A549 (cell line): ENCODE measurements at regions not wholly inside any gene's neighbourhood (a gene's known extent, or its start where the extent isn't known, plus 50 kb on each side); places are given as distances from the start of the nearest gene placed in this dataset.

Source experiments
- ATAC-seq, 2 experiments: fragments of 200-7000 bp in 1 of 2; fragments of >200 bp in 1 of 2; cut with Nextera tagmentation in 1 of 2; cut with Tn5 transposase in 1 of 2; 3 replicates each; pipeline versions ENCODE4 v1.8.0 to v1.9.1; 2018 to 2020; ENCODE audit warnings: mild to moderate bottlenecking in 1 of 2, moderate library complexity in 1 of 2
- CTCF ChIA-PET: fragments of 300-600 bp; sonication (Branson Sonifier 250); formaldehyde crosslinking; extraction: SDS; loops from one replicate; lab custom pipeline; 2021; ENCODE audit warnings: antibody characterized with exemption, inconsistent platforms; lab: Yijun Ruan, JAX
- POLR2A ChIA-PET: fragments of 350-600 bp; formaldehyde crosslinking; extraction: SDS; loops from one replicate; lab custom pipeline; 2021; ENCODE audit warnings: antibody characterized with exemption, inconsistent platforms; lab: Yijun Ruan, JAX
- DNase-seq, 2 experiments: peaks; one replicate each; pipeline versions ENCODE4 v3.0.0 to v3.0.0-alpha.2; 2011 to 2016; ENCODE audit warnings: low read depth in 1 of 2, low spot score in 1 of 2
- FAIRE-seq: peaks from 2 replicates; lab custom pipeline; 2011; peaks lifted over from hg19 to GRCh38; lab: Jason Lieb, UNC
- H3K27ac ChIP-seq, 2 experiments: fragments of >200 bp; sonication (Bioruptor Twin); formaldehyde crosslinking; 3 replicates each; pipeline ENCODE4 v1.5.1; 2016 to 2017
- H3K4me1 ChIP-seq: fragments of >200 bp; sonication (Bioruptor Twin); formaldehyde crosslinking; 3 replicates; pipeline ENCODE4 v1.6.1; 2016
- H3K4me2 ChIP-seq: fragments of >200 bp; sonication (Bioruptor Twin); formaldehyde crosslinking; 3 replicates; pipeline ENCODE4 v1.6.1; 2016
- H3K4me3 ChIP-seq: fragments of >200 bp; sonication (Bioruptor Twin); formaldehyde crosslinking; 3 replicates; pipeline ENCODE4 v1.5.1; 2016
- H3K9me3 ChIP-seq: fragments of >200 bp; sonication (Bioruptor Twin); formaldehyde crosslinking; 3 replicates; pipeline ENCODE4 v1.6.1; 2016
- BHLHE40 ChIP-seq: IDR thresholded peaks from 2 replicates; pipeline ENCODE4 v1.6.1; 2012; ENCODE audit warnings: low read depth, low read length, inconsistent platforms
- CEBPB ChIP-seq, 2 experiments: fragments of >200 bp in 1 of 2; sonication (Bioruptor Twin) in 1 of 2; formaldehyde crosslinking in 1 of 2; IDR thresholded peaks; 2 replicates each; pipeline ENCODE4 v1.6.1; 2012 to 2016
- EHF ChIP-seq: fragments of 250-450 bp; sonication (Bioruptor Pico); IDR thresholded peaks from 2 replicates; pipeline ENCODE4 v1.5.0; 2020; ENCODE audit warnings: mild to moderate bottlenecking
- ELK1 ChIP-seq: fragments of 150-350 bp; IDR thresholded peaks from 2 replicates; pipeline ENCODE4 v1.6.1; 2014; ENCODE audit warnings: low read depth, mild to moderate bottlenecking, low read length
- ESRRA ChIP-seq: fragments of 150-350 bp; IDR thresholded peaks from 2 replicates; pipeline ENCODE4 v1.6.1; 2014; ENCODE audit warnings: mild to moderate bottlenecking, low read length, borderline replicate concordance
- FOSB ChIP-seq: fragments of 250-450 bp; sonication (Bioruptor Pico); IDR thresholded peaks from 2 replicates; pipeline ENCODE4 v1.5.0; 2020; ENCODE audit warnings: mild to moderate bottlenecking, moderate library complexity
- FOSL2 ChIP-seq, 2 experiments: fragments of 450-650 bp in 1 of 2; fragments of >200 bp in 1 of 2; sonication (Bioruptor Twin) in 1 of 2; formaldehyde crosslinking; IDR thresholded peaks; 2 replicates each; pipeline versions ENCODE4 v1.5.0 to v1.6.1; 2016 to 2020; ENCODE audit warnings: mild to moderate bottlenecking in 1 of 2, moderate library complexity in 1 of 2
- GATA3 ChIP-seq: IDR thresholded peaks from 2 replicates; pipeline ENCODE4 v1.6.1; 2012; ENCODE audit warnings: borderline replicate concordance
- HDAC2 ChIP-seq: fragments of 200-600 bp; sonication (generic); IDR thresholded peaks from 2 replicates; pipeline ENCODE4 v1.6.1; 2016
- HMGXB4 ChIP-seq: fragments of 250-450 bp; sonication (Bioruptor Pico); IDR thresholded peaks from 2 replicates; pipeline ENCODE4 v1.5.0; 2021; ENCODE audit warnings: mild to moderate bottlenecking, moderate library complexity, borderline replicate concordance
- HOXA7 ChIP-seq: fragments of 250-450 bp; sonication (Bioruptor Pico); IDR thresholded peaks from 2 replicates; pipeline ENCODE4 v1.5.0; 2020; ENCODE audit warnings: mild to moderate bottlenecking, moderate library complexity
- MYC ChIP-seq: IDR thresholded peaks from 2 replicates; pipeline ENCODE4 v1.6.1; 2012; ENCODE audit warnings: mild to moderate bottlenecking, inconsistent platforms, low read length, improper control_type of control experiment, borderline replicate concordance
- RAD21 ChIP-seq, 2 experiments: fragments of >200 bp in 1 of 2; sonication (Bioruptor Twin) in 1 of 2; formaldehyde crosslinking in 1 of 2; IDR thresholded peaks in 1 of 2; conservative IDR thresholded peaks in 1 of 2; 2 replicates in 1 of 2; 3 replicates in 1 of 2; pipeline ENCODE4 v1.6.1; 2012 to 2018; ENCODE audit warnings: inconsistent platforms in 1 of 2
- RNF2 ChIP-seq: fragments of 200-600 bp; sonication (generic); IDR thresholded peaks from 2 replicates; pipeline ENCODE4 v1.6.1; 2016; ENCODE audit warnings: low read depth, mild to moderate bottlenecking, antibody characterized with exemption, moderate library complexity, borderline replicate concordance
- SREBF2 ChIP-seq: fragments of 450-650 bp; IDR thresholded peaks from 2 replicates; pipeline ENCODE4 v1.6.1; 2014; ENCODE audit warnings: mild to moderate bottlenecking, moderate library complexity
- ZSCAN20 ChIP-seq: fragments of 250-450 bp; sonication (Bioruptor Pico); IDR thresholded peaks from 2 replicates; pipeline ENCODE4 v1.8.0; 2022; ENCODE audit warnings: mild to moderate bottlenecking, moderate library complexity
- WGBS: methylation state at CpG from one replicate; pipeline ENCODE4 v1.1.6; 2017; ENCODE audit errors: missing lambda C conversion rate; 5-methylcytosine and 5-hydroxymethylcytosine counted together
- TF ChIP-seq, protein P1 (sequence below): fragments of 200-600 bp; sonication (generic); IDR thresholded peaks from 2 replicates; pipeline ENCODE4 v1.6.1; 2016; ENCODE audit warnings: antibody characterized with exemption, mild to moderate bottlenecking, moderate library complexity
- TF ChIP-seq, protein P2 (sequence below): fragments of 450-650 bp; IDR thresholded peaks from 2 replicates; pipeline ENCODE4 v1.6.1; 2014; ENCODE audit warnings: antibody characterized with exemption

- no peak for DNase-seq
- POLR2A ChIA-PET = no interaction called here
- CTCF ChIA-PET = no interaction called here
- TF ChIP-seq FOSB (CRISPR knock-in tag) (no peak), FOSL2 (IDR thresholded peaks at IDR 0.05) (no peak), FOSL2 (CRISPR knock-in tag; IDR thresholded peaks at IDR 0.05) (peak; percentile 41)
- Histone ChIP-seq H3K4me2 (no peak overlapping the region), H3K9me3 (0 out of 3 replicates have a peak, but pooled peaks cover 4% of the 10 kb centered on the region), H3K4me3 (no peak overlapping the region), H3K4me1 (no peaks in the 10 kb centered on the region), H3K27ac (no peak overlapping the region)
- no peak for ATAC-seq
- WGBS = 2% methylated on average over 1 of the region's 1 CpG
- no peak for FAIRE-seq
These were observed 2002.9 kb downstream of the MAT2B start for GRCh38 chr5:165508286-165508685.

DNA sequence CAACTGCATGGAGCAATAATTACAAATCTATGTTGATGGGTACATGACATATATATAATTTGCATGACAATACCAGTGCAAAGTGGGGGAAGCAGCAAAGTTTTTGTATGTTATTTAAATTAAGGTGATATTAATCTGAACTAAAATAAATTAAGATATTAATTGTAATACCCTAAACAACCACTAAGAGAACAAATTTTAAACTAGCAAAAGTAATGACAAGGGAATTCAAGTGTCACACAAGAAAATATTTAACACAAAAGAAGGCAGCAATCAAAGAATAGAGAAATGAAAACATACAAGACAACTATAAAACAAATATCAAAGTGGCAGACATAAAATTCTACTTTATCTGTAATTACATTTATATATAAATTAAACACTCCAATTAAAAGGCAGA lies 2003.4 kb downstream of the MAT2B start:
- Histone ChIP-seq H3K4me3 (no peak overlapping the region), H3K27ac (no peak overlapping the region), H3K9me3 (0 out of 3 replicates have a peak, but pooled peaks cover 4% of the 10 kb centered on the region), H3K4me2 (no peak overlapping the region), H3K4me1 (no peaks in the 10 kb centered on the region)
- ATAC-seq (no peak), DNase-seq (no peak), FAIRE-seq (no peak)
- ChIA-PET POLR2A (no interaction called here), CTCF (no interaction called here)
- TF ChIP-seq, protein P1, sequence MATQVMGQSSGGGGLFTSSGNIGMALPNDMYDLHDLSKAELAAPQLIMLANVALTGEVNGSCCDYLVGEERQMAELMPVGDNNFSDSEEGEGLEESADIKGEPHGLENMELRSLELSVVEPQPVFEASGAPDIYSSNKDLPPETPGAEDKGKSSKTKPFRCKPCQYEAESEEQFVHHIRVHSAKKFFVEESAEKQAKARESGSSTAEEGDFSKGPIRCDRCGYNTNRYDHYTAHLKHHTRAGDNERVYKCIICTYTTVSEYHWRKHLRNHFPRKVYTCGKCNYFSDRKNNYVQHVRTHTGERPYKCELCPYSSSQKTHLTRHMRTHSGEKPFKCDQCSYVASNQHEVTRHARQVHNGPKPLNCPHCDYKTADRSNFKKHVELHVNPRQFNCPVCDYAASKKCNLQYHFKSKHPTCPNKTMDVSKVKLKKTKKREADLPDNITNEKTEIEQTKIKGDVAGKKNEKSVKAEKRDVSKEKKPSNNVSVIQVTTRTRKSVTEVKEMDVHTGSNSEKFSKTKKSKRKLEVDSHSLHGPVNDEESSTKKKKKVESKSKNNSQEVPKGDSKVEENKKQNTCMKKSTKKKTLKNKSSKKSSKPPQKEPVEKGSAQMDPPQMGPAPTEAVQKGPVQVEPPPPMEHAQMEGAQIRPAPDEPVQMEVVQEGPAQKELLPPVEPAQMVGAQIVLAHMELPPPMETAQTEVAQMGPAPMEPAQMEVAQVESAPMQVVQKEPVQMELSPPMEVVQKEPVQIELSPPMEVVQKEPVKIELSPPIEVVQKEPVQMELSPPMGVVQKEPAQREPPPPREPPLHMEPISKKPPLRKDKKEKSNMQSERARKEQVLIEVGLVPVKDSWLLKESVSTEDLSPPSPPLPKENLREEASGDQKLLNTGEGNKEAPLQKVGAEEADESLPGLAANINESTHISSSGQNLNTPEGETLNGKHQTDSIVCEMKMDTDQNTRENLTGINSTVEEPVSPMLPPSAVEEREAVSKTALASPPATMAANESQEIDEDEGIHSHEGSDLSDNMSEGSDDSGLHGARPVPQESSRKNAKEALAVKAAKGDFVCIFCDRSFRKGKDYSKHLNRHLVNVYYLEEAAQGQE = no peak
- TF ChIP-seq HMGXB4 (no peak), FOSL2 (IDR thresholded peaks at IDR 0.05) (no peak), FOSL2 (CRISPR knock-in tag; IDR thresholded peaks at IDR 0.05) (no peak), RAD21 (conservative IDR thresholded peaks at IDR 0.05 in 1 of 2, IDR thresholded peaks at IDR 0.05 in 1 of 2) (no peak), GATA3 (no peak), RNF2 (no peak)

GRCh38 chr5:165521816-165522610 lies 2016.6 kb downstream of the MAT2B start:
- CTCF ChIA-PET = no interaction called here
- DNase-seq (no peak), ATAC-seq (no peak), FAIRE-seq (no peak)
- POLR2A ChIA-PET = no interaction called here
- WGBS = 6% methylated on average over 8 of the region's 8 CpGs
- no peak overlapping the region for H3K4me3 ChIP-seq
- no peaks in the 10 kb centered on the region for H3K9me3 ChIP-seq
- H3K4me1 ChIP-seq = no peaks in the 10 kb centered on the region
- H3K4me2 ChIP-seq = no peak overlapping the region
- H3K27ac ChIP-seq = no peak overlapping the region
- TF ChIP-seq ELK1 (no peak), BHLHE40 (no peak), ZSCAN20 (CRISPR knock-in tag) (no peak), ESRRA (no peak), CEBPB (IDR thresholded peaks at IDR 0.05) (no peak), RNF2 (no peak), EHF (CRISPR knock-in tag) (no peak), MYC (no peak), RAD21 (conservative IDR thresholded peaks at IDR 0.05 in 1 of 2, IDR thresholded peaks at IDR 0.05 in 1 of 2) (no peak), HDAC2 (no peak), HOXA7 (CRISPR knock-in tag) (no peak), SREBF2 (no peak)
- TF ChIP-seq, protein P1 = no peak
- TF ChIP-seq, protein P2, sequence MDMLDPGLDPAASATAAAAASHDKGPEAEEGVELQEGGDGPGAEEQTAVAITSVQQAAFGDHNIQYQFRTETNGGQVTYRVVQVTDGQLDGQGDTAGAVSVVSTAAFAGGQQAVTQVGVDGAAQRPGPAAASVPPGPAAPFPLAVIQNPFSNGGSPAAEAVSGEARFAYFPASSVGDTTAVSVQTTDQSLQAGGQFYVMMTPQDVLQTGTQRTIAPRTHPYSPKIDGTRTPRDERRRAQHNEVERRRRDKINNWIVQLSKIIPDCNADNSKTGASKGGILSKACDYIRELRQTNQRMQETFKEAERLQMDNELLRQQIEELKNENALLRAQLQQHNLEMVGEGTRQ = no peak
